ENCODE measurements at regions not wholly inside any gene's neighbourhood (a gene's known extent, or its start where the extent isn't known, plus 50 kb on each side); places are given as distances from the start of the nearest gene placed in this dataset.

DNA sequence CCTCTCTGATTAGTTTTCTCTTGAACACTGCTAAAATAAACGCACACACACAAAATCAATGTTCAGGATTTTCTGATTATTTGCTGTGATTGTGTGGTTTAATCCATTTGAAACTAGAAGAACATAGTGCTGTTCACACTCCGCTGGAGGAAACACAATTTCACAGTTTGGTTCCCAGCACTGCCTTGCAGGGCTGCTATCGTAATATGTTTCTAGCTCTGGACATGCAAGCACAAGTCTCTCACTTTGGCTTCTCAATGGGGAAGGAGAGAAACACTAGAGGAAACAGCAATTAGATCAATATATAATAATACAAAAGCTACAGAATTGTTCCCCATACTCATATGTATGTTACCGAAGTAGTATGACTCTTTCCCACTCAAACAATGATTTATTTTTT, 299.5 kb downstream of the NSUN3 start:
- TF ChIP-seq CTCF (optimal IDR thresholded peaks at IDR 0.05 in 1 of 3, IDR thresholded peaks at IDR 0.05 in 1 of 3, conservative IDR thresholded peaks at IDR 0.05 in 1 of 3; ENCODE audit: extremely low read depth in 1 of 3, insufficient read depth in 2 of 3, low read length in 3 of 3) = no peak
- no peak for TF ChIP-seq EZH2 (IDR thresholded peaks at IDR 0.05; ENCODE audit: low read length)

Data from keratinocyte (primary cell).